IPS DF 6.9 (cell line): ENCODE measurements at regions not wholly inside any gene's neighbourhood (a gene's known extent, or its start where the extent isn't known, plus 50 kb on each side); places are given as distances from the start of the nearest gene placed in this dataset.

Source experiments
- DNase-seq: peaks from one replicate; pipeline ENCODE4 v3.0.0-alpha.2; 2013; ENCODE audit warnings: low read depth, low spot score
- H3K27ac ChIP-seq: one replicate; pipeline ENCODE4 v1.5.1; 2013; ENCODE audit warnings: low read length, control low read depth
- H3K27me3 ChIP-seq: 2 replicates; pipeline ENCODE4 v1.6.1; 2013; ENCODE audit warnings: mild to moderate bottlenecking, low read length; ENCODE audit not compliant: control insufficient read depth, insufficient read depth
- H3K36me3 ChIP-seq: 2 replicates; pipeline ENCODE4 v1.6.1; 2013; ENCODE audit warnings: low read length; ENCODE audit not compliant: control insufficient read depth, insufficient read depth
- H3K4me1 ChIP-seq: 2 replicates; pipeline ENCODE4 v1.6.1; 2013; ENCODE audit warnings: low read length; ENCODE audit not compliant: control insufficient read depth, insufficient read depth
- H3K4me3 ChIP-seq: 2 replicates; pipeline ENCODE4 v1.5.1; 2013; ENCODE audit warnings: mild to moderate bottlenecking, low read length
- H3K9me3 ChIP-seq: 2 replicates; pipeline ENCODE4 v1.6.1; 2013; ENCODE audit warnings: low read length, inconsistent platforms; ENCODE audit not compliant: control insufficient read depth, insufficient read depth
- WGBS: extraction: QIAGEN DNeasy Blood & Tissue Kit; methylation state at CpG from one replicate; pipeline ENCODE4 v1.1.7; 2013; ENCODE audit warnings: mixed read lengths, missing lambda C conversion rate; ENCODE audit not compliant: insufficient read length, insufficient coverage; 5-methylcytosine and 5-hydroxymethylcytosine counted together

DNA sequence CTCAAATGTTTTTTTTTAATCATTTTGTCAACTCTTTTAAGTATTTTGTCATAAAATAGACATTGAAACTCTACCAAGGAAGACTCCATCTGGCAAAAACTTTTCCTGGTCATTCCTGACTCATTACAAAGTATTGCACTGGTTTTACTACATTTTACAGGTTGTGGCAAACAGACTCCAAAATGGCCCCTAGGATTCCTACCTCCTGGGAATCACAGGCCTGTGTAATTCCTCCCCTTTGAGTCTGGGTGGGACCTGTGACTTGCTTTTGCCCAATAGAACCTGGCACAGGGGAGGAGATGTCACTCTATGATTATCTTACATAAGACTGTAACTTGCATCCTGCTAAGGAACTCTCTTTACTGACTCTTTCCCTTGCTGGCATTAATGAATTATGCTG is 123.6 kb upstream of the KCNJ6 start:
- H3K9me3 ChIP-seq = no peaks in the 10 kb centered on the region
- H3K27me3 ChIP-seq = no peaks in the 10 kb centered on the region
- H3K4me3 ChIP-seq = no peak overlapping the region
- no peaks in the 10 kb centered on the region for H3K4me1 ChIP-seq
- no peaks in the 10 kb centered on the region for H3K36me3 ChIP-seq
- DNase-seq = no peak
- no peak overlapping the region for H3K27ac ChIP-seq

GRCh38 chr21:38041493-38041892 is 125.2 kb upstream of the KCNJ6 start:
- H3K27me3 ChIP-seq = no peaks in the 10 kb centered on the region
- DNase-seq = no peak
- H3K4me1 ChIP-seq = no peaks in the 10 kb centered on the region
- no CpG with 5 or more reads among the region's 6 CpGs for WGBS
- H3K27ac ChIP-seq = no peak overlapping the region
- H3K9me3 ChIP-seq = no peaks in the 10 kb centered on the region
- no peaks in the 10 kb centered on the region for H3K36me3 ChIP-seq
- H3K4me3 ChIP-seq = no peak overlapping the region

GRCh38 chr21:38042246-38042645 is 126.0 kb upstream of the KCNJ6 start:
- WGBS = no CpG with 5 or more reads among the region's 2 CpGs
- H3K9me3 ChIP-seq = no peaks in the 10 kb centered on the region
- no peaks in the 10 kb centered on the region for H3K36me3 ChIP-seq
- no peak overlapping the region for H3K27ac ChIP-seq
- H3K4me1 ChIP-seq = no peaks in the 10 kb centered on the region
- DNase-seq = no peak
- H3K27me3 ChIP-seq = no peaks in the 10 kb centered on the region
- H3K4me3 ChIP-seq = no peak overlapping the region

DNA sequence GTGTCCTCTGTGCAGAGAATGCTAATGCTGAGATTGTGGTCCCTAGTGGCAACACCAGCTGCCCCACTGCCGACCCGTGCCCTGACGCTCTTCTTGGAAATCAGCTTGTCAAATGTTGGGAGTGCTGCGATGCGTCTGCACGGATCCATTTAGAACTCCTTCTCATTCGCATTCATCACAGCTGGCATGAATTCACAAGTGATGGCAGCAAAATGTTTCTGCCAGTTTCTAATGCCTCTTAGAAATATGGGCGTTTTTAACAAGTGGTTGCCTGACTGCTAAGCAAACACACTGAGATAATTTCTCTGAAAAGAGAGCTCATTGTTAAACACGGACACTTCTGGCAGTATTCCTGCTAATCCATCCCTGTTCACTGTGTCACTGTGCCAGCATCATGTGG is 131.9 kb upstream of the KCNJ6 start:
- H3K27ac ChIP-seq = no peak overlapping the region
- WGBS = no CpG with 5 or more reads among the region's 9 CpGs
- no peak overlapping the region for H3K4me3 ChIP-seq
- DNase-seq = no peak
- no peaks in the 10 kb centered on the region for H3K27me3 ChIP-seq
- H3K9me3 ChIP-seq = no peaks in the 10 kb centered on the region
- no peaks in the 10 kb centered on the region for H3K4me1 ChIP-seq
- no peaks in the 10 kb centered on the region for H3K36me3 ChIP-seq

DNA sequence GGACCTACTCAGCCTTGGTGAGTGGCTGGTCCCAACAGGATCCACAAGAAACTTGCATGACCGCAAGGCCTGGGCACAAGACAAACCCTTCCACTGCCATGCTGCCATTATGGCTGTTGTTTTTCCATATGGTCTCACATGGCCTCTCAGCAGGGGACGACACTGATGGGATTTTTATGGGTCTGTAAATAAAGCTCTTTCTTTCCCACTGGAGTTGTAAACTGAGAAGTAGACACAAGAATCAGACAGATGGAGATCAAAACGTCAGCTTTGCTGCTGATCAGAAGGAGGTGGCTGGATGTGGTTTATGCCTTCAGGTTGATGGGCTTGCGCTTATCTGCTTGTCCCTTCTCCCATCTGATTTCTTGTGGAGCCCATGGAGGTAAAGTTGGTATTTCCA is 138.1 kb upstream of the KCNJ6 start:
- H3K36me3 ChIP-seq = no peaks in the 10 kb centered on the region
- H3K27ac ChIP-seq = no peak overlapping the region
- no peaks in the 10 kb centered on the region for H3K9me3 ChIP-seq
- no peaks in the 10 kb centered on the region for H3K27me3 ChIP-seq
- no peak for DNase-seq
- H3K4me3 ChIP-seq = no peak overlapping the region
- WGBS = no CpG with 5 or more reads among the region's 4 CpGs
- no peaks in the 10 kb centered on the region for H3K4me1 ChIP-seq

GRCh38 chr21:38056481-38056880 is 140.2 kb upstream of the KCNJ6 start:
- H3K36me3 ChIP-seq = no peaks in the 10 kb centered on the region
- no peaks in the 10 kb centered on the region for H3K27me3 ChIP-seq
- no peaks in the 10 kb centered on the region for H3K4me1 ChIP-seq
- no peak overlapping the region for H3K4me3 ChIP-seq
- WGBS = no CpG with 5 or more reads among the region's 1 CpG
- DNase-seq = no peak
- H3K9me3 ChIP-seq = no peaks in the 10 kb centered on the region
- no peak overlapping the region for H3K27ac ChIP-seq

GRCh38 chr21:38057626-38058025 is 141.4 kb upstream of the KCNJ6 start:
- H3K27ac ChIP-seq = no peak overlapping the region
- H3K36me3 ChIP-seq = no peaks in the 10 kb centered on the region
- H3K27me3 ChIP-seq = no peaks in the 10 kb centered on the region
- WGBS = no CpG with 5 or more reads among the region's 1 CpG
- H3K4me3 ChIP-seq = no peak overlapping the region
- DNase-seq = no peak
- H3K4me1 ChIP-seq = no peaks in the 10 kb centered on the region
- H3K9me3 ChIP-seq = no peaks in the 10 kb centered on the region

DNA sequence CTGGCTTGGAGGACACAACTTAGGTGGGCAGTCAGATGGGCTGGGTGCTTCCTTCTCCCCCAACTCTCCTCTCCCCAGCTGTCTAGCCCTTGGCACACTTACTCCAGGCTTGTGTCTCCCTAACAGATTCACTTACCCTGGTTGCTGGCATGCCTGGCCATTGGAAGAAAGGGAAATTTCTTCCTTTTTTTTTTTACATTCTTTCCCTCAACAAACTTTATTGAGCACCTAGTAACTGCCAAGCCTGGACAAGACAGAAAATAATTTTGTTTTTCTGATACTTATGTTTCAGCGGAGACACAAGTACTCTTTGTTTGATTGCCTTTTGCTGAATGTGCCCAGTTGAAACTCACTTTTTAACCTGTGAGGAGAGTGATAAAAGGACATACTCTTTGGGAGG is 144.3 kb upstream of the KCNJ6 start:
- Histone ChIP-seq H3K4me3 (no peak overlapping the region), H3K9me3 (no peaks in the 10 kb centered on the region), H3K4me1 (no peaks in the 10 kb centered on the region), H3K27me3 (no peaks in the 10 kb centered on the region), H3K27ac (no peak overlapping the region), H3K36me3 (no peaks in the 10 kb centered on the region)
- no CpG with 5 or more reads among the region's 1 CpG for WGBS
- DNase-seq = no peak

- no peaks in the 10 kb centered on the region for H3K9me3 ChIP-seq
- H3K27me3 ChIP-seq = no peaks in the 10 kb centered on the region
- H3K27ac ChIP-seq = no peak overlapping the region
- no CpG with 5 or more reads among the region's 3 CpGs for WGBS
- DNase-seq = no peak
- H3K36me3 ChIP-seq = no peaks in the 10 kb centered on the region
- no peaks in the 10 kb centered on the region for H3K4me1 ChIP-seq
- H3K4me3 ChIP-seq = no peak overlapping the region
Observed at GRCh38 chr21:38067086-38067739, 151.0 kb upstream of the KCNJ6 start.

- Histone ChIP-seq H3K4me3 (no peak overlapping the region), H3K27ac (no peak overlapping the region), H3K36me3 (no peaks in the 10 kb centered on the region), H3K4me1 (no peaks in the 10 kb centered on the region; the same call in 1 of the 2 replicates), H3K9me3 (no peaks in the 10 kb centered on the region), H3K27me3 (no peaks in the 10 kb centered on the region)
- no peak for DNase-seq
- WGBS = no CpG with 5 or more reads among the region's 3 CpGs
Observed at GRCh38 chr21:38072489-38072888, 156.2 kb upstream of the KCNJ6 start.

DNA sequence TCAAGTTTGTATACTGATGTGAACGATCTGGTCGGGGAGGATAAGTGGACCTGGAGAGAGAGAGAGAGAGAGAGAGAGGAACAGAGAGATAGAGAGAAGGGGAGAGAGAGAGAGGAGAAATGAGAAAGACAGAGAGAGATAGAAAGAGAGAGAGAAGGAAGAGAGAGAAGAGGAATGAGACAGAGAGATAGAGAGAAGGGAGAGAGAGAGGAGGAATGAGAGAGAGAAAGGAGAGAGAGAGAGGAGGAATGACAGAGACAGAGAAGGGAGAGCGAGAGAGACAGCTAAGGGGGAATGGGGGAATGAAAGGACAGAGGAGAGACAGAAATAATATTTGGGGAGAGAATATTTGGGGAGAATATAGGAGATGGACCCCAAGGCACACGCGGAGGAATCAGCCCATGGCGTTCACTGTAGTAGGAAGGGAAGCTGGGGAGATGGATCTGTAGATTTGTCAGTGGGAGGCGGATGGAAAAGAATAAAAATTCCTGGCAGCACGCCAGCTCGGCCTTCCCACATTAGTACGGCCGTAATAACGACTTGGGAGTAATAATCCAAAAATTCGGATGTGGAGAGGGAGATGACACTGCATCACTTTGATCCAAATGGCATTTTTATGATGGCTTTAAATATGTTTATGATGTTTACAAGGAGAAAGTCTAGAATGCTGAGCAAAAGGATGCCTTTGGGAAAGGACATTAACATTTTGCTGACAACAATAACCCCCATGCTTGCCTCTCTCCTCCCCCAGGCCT is 159.8 kb upstream of the KCNJ6 start:
- no peak for DNase-seq

More for the DNA sequence above, 159.8 kb upstream of the KCNJ6 start:
- no peaks in the 10 kb centered on the region for H3K27me3 ChIP-seq
- no peak overlapping the region for H3K27ac ChIP-seq
- H3K36me3 ChIP-seq = no peaks in the 10 kb centered on the region
- H3K4me3 ChIP-seq = no peak overlapping the region
- WGBS = 100% methylated on average over 1 of the region's 13 CpGs
- H3K4me1 ChIP-seq = no peaks in the 10 kb centered on the region; the same call in 1 of the 2 replicates
- no peaks in the 10 kb centered on the region for H3K9me3 ChIP-seq
